Smooth muscle cell (in vitro differentiated cells): ENCODE measurements at regions not wholly inside any gene's neighbourhood (a gene's known extent, or its start where the extent isn't known, plus 50 kb on each side); places are given as distances from the start of the nearest gene placed in this dataset.

Source experiments
- DNase-seq: peaks from one replicate; lab custom pipeline; 2025; ENCODE audit not compliant: unreplicated experiment; lab: John Stamatoyannopoulos, UW
- H2AFZ ChIP-seq: fragments of 200-600 bp; sonication (generic); 2 replicates; pipeline ENCODE4 v1.6.0; 2016; ENCODE audit warnings: antibody characterized with exemption, low read depth, mild to moderate bottlenecking
- H3F3A ChIP-seq: fragments of 200-600 bp; sonication (generic); 2 replicates; pipeline ENCODE4 v1.6.0; 2017; ENCODE audit warnings: antibody characterized with exemption, low read depth
- H3K27ac ChIP-seq: fragments of 200-600 bp; sonication (generic); 2 replicates; pipeline ENCODE4 v1.5.1; 2016; ENCODE audit warnings: low read depth, mild to moderate bottlenecking
- H3K27me3 ChIP-seq: fragments of 200-600 bp; sonication (generic); 2 replicates; pipeline ENCODE4 v1.6.1; 2016; ENCODE audit warnings: low read depth, mild to moderate bottlenecking
- H3K36me3 ChIP-seq: fragments of 200-600 bp; sonication (generic); 2 replicates; pipeline ENCODE4 v1.5.1; 2016; ENCODE audit warnings: low read depth
- H3K4me1 ChIP-seq: fragments of 200-600 bp; sonication (generic); 2 replicates; pipeline ENCODE4 v1.5.1; 2016; ENCODE audit warnings: low read depth
- H3K4me2 ChIP-seq: fragments of 200-600 bp; sonication (generic); 2 replicates; pipeline ENCODE4 v1.6.0; 2016; ENCODE audit warnings: mild to moderate bottlenecking
- H3K4me3 ChIP-seq: fragments of 200-600 bp; sonication (generic); 2 replicates; pipeline ENCODE4 v1.5.1; 2016; ENCODE audit warnings: mild to moderate bottlenecking
- H3K79me2 ChIP-seq: fragments of 200-600 bp; sonication (generic); 2 replicates; pipeline ENCODE4 v1.6.0; 2016; ENCODE audit warnings: low read depth, mild to moderate bottlenecking
- H3K9ac ChIP-seq: fragments of 200-600 bp; sonication (generic); 2 replicates; pipeline ENCODE4 v1.6.0; 2016; ENCODE audit warnings: low read depth
- H3K9me3 ChIP-seq: fragments of 200-600 bp; sonication (generic); replicated peaks from 2 replicates; pipeline ENCODE4 v1.5.1; 2016; ENCODE audit warnings: low read depth
- H4K20me1 ChIP-seq: fragments of 200-600 bp; sonication (generic); 2 replicates; pipeline ENCODE4 v1.6.0; 2016; ENCODE audit warnings: low read depth
- whole genome bisulfite sequencing: methylation state at CpG from one replicate; pipeline ENCODE4 v1.1.7; 2016; ENCODE audit warnings: low lambda C conversion rate; 5-methylcytosine and 5-hydroxymethylcytosine counted together
- TF ChIP-seq, protein P1 (sequence below): fragments of 200-600 bp; sonication (generic); IDR thresholded peaks from 2 replicates; pipeline ENCODE4 v1.5.1; 2017; ENCODE audit warnings: borderline replicate concordance, mild to moderate bottlenecking, antibody characterized with exemption; ENCODE audit not compliant: insufficient read depth, poor library complexity, severe bottlenecking

DNA sequence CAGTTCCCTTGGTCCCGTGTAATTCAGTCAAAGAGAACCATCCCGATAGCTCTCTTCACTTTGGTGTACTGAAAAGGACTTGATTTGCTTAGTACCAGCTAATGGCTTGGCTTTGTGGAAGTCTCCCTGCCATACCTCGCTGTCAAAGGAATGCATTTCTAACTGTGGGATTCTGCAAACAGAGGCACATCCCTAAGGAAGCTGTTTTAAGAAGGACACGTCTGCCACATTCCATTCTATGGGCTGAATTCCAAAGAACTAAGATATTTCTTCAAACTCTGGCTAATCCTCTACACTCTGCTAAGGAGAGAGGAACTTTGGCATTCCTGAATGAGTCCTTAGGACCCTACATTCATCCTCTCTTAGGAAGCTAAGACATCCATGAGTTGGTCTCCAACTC, 327.9 kb downstream of the SFMBT2 start:
- H3K4me2 ChIP-seq = no peak overlapping the region
- no peak overlapping the region for H3K27ac ChIP-seq
- H4K20me1 ChIP-seq = no peaks in the 10 kb centered on the region
- no peak for DNase-seq
- H3K79me2 ChIP-seq = no peaks in the 10 kb centered on the region
- H3F3A ChIP-seq = peaks cover 2% of the 10 kb centered on the region
- no peaks in the 10 kb centered on the region for H3K36me3 ChIP-seq
- no peak overlapping the region for H2AFZ ChIP-seq
- H3K4me3 ChIP-seq = no peak overlapping the region
- WGBS = 34% methylated on average over 4 of the region's 4 CpGs
- no peaks in the 10 kb centered on the region for H3K27me3 ChIP-seq
- TF ChIP-seq, protein P1, sequence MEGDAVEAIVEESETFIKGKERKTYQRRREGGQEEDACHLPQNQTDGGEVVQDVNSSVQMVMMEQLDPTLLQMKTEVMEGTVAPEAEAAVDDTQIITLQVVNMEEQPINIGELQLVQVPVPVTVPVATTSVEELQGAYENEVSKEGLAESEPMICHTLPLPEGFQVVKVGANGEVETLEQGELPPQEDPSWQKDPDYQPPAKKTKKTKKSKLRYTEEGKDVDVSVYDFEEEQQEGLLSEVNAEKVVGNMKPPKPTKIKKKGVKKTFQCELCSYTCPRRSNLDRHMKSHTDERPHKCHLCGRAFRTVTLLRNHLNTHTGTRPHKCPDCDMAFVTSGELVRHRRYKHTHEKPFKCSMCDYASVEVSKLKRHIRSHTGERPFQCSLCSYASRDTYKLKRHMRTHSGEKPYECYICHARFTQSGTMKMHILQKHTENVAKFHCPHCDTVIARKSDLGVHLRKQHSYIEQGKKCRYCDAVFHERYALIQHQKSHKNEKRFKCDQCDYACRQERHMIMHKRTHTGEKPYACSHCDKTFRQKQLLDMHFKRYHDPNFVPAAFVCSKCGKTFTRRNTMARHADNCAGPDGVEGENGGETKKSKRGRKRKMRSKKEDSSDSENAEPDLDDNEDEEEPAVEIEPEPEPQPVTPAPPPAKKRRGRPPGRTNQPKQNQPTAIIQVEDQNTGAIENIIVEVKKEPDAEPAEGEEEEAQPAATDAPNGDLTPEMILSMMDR = no peak
- no peaks in the 10 kb centered on the region for H3K9me3 ChIP-seq
- peaks cover 6% of the 10 kb centered on the region for H3K4me1 ChIP-seq
- H3K9ac ChIP-seq = no peak overlapping the region

DNA sequence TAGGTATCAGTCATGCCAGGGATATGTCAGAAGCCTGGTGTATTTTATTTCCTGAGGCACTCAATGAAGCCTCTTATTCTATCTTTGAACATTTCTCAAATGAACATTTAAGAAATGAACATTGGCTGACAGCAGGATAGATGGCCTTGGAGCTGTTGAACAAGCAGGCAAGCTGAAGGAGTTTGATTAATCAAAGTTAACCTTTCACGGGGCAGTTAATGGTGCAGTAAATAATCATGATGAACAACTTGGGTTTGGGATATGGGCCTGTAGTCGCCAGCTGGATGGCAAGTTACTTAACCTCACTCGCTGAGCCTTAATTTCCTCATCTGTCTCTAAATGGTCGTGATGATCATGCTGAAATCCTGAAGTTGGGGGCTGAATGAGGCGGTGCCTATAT, 333.0 kb downstream of the SFMBT2 start:
- Histone ChIP-seq H3K79me2 (no peaks in the 10 kb centered on the region), H3K9me3 (no peaks in the 10 kb centered on the region), H2AFZ (no peak overlapping the region), H3K36me3 (no peaks in the 10 kb centered on the region), H4K20me1 (no peaks in the 10 kb centered on the region), H3F3A (no peaks in the 10 kb centered on the region), H3K4me1 (no peaks in the 10 kb centered on the region), H3K27ac (no peak overlapping the region), H3K9ac (no peak overlapping the region), H3K4me3 (no peak overlapping the region), H3K27me3 (peaks cover 7% of the 10 kb centered on the region), H3K4me2 (no peak overlapping the region)
- no peak for DNase-seq
- TF ChIP-seq, protein P1 = no peak
- 96% methylated on average over 5 of the region's 5 CpGs for WGBS

DNA sequence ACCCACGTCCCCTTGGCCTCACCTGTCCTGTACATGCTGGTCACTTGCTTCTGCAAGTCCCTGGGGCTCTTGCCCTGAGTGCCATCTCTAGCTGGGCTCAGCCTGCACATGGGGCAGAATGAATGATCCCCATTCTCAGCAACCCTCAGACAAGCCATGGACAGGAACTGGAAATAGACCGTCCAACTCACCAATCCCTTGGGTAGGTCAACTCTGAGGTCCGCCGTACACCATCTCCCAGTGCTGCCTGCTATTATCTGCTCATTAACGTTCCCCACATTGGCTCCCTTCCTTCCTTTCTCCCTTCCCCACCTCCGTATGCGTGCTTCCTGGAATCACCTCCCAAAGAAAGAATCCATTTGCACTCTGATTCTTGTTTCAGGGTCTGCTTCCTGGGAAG, 335.0 kb downstream of the SFMBT2 start:
- 90% methylated on average over 7 of the region's 7 CpGs for WGBS
- no peak overlapping the region for H3K4me2 ChIP-seq
- TF ChIP-seq, protein P1 = no peak

DNA sequence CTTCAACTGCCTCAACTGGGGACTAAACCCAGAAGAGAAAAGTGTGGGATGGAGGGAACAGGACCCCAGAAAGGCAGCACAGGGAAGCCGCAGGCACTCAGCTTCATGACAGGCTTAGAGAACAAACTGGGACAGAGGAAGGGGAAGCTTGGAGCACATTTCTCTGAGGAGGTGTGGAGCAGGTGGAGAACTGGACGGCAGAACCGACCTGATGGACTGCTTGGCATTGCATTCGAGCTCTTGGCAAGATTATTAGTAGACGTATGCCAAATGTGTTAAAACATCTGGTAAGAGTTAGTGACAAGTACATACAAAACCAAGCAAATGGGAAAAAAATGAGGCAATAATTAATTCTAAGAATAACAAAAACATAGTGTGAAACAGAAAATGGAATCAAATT, 335.7 kb downstream of the SFMBT2 start:
- H3K4me3 ChIP-seq = no peak overlapping the region
- H3K36me3 ChIP-seq = no peaks in the 10 kb centered on the region
- DNase-seq = no peak
- H3K4me2 ChIP-seq = no peak overlapping the region
- no peaks in the 10 kb centered on the region for H3K4me1 ChIP-seq
- H3K79me2 ChIP-seq = no peaks in the 10 kb centered on the region
- no peaks in the 10 kb centered on the region for H4K20me1 ChIP-seq
- peaks cover 7% of the 10 kb centered on the region for H3K27me3 ChIP-seq
- no peak overlapping the region for H3K9ac ChIP-seq
- H2AFZ ChIP-seq = no peak overlapping the region
- 85% methylated on average over 5 of the region's 5 CpGs for WGBS
- H3K9me3 ChIP-seq = no peaks in the 10 kb centered on the region
- H3F3A ChIP-seq = no peaks in the 10 kb centered on the region
- H3K27ac ChIP-seq = no peak overlapping the region
- TF ChIP-seq, protein P1 = no peak

More for the DNA sequence above, 335.0 kb downstream of the SFMBT2 start:
- no peaks in the 10 kb centered on the region for H3K9me3 ChIP-seq
- no peak overlapping the region for H3K4me3 ChIP-seq
- no peaks in the 10 kb centered on the region for H4K20me1 ChIP-seq
- no peaks in the 10 kb centered on the region for H3K4me1 ChIP-seq
- no peak overlapping the region for H3K9ac ChIP-seq
- no peaks in the 10 kb centered on the region for H3F3A ChIP-seq
- no peaks in the 10 kb centered on the region for H3K36me3 ChIP-seq
- H3K79me2 ChIP-seq = no peaks in the 10 kb centered on the region
- no peak for DNase-seq
- H2AFZ ChIP-seq = no peak overlapping the region
- H3K27ac ChIP-seq = no peak overlapping the region
- peaks cover 7% of the 10 kb centered on the region for H3K27me3 ChIP-seq
